GM18498 (cell line): ENCODE measurements at regions not wholly inside any gene's neighbourhood (a gene's known extent, or its start where the extent isn't known, plus 50 kb on each side); places are given as distances from the start of the nearest gene placed in this dataset.
"Not testable (repeated sequence)": the region's sequence is repeated elsewhere in the genome, so short reads cannot be mapped to it uniquely, and the experiment has no call there.

Experiments
- ATAC-seq: cut with Tn5 transposase; IDR thresholded peaks from one replicate; pipeline ENCODE4 v1.9.1; 2021; ENCODE audit warnings: mild to moderate bottlenecking, moderate library complexity; ENCODE audit not compliant: unreplicated experiment

- ATAC-seq: no peak
Measured at GRCh38 chr18:22789600-22789999, 143.5 kb upstream of the RBBP8 start.

DNA sequence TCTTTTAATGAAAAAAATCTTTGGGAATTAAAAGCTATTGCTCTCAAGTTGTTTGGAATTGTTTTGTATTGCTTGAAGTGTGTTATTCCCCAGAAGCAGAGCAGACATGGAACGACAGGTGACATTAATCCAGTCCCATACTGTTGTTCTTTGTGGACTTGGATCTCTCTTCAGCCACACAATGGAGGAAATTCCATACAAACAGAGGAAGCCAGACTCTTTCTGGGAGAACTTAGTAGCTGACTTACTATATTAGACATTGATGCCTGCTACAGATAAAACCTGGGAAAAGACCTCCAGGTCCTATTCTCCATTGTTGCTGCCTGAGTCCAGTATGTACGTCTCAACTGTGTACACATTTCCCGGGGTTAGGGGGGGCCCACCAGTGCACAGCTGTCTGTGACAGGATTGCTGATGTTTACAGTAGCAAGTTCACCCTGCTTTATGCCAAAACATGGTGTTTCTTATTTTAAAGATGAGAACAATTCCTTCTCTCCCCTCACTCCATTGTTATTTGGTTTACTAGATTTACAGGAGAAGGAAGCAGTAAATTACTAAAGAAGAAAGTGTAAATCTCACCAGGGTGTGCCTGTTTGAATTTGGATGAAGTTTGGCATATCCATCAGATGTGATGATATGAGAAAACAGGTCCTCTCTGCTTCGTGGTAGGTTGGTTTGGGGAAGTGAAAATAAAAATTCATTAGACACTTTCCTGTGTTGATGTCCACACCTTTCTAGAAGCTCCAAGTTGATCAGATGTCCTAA is 142.4 kb upstream of the RBBP8 start:
- no peak for ATAC-seq

GRCh38 chr18:22791310-22791610 is 141.9 kb upstream of the RBBP8 start:
- no peak for ATAC-seq

DNA sequence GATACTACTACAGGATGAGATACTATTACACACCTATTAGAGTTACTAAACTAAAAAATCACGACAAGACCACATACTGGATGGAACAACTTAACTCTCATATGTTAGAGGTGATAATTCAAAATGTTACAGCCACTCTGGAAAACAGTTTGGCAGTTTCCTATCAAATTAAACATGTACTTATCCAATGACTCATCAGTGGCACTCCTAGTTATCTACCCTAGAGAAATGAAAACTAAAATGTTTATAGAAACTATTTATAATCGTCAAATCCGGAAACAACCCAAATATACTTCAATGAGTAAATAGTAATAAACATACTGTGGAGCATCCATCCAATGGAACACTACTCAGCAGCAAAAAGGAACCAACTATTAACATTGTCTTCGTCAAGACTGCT is 137.0 kb upstream of the RBBP8 start:
- no peak for ATAC-seq

DNA sequence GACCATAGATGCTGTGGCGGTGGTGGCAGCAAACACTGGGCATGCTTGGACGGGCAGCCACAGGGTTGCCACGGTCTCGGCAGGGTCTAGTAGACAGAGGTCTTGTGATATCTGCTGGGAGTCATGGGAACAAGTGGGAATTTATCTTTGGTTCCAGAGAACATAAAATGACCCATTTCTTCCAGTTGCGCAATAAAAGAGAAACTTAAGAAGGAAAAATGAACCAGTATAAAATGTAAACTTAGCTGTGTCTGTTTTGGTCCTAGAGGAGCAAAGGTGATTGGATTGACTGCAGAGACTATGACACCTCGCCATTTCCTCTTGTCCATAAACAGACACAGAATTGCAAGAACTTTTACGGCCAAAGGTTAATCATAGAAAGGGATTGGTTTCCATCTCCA is 132.6 kb upstream of the RBBP8 start:
- ATAC-seq: no peak

GRCh38 chr18:22813648-22814328 is 119.3 kb upstream of the RBBP8 start:
- no peak for ATAC-seq

GRCh38 chr18:22814329-22814703 is 118.8 kb upstream of the RBBP8 start:
- no peak for ATAC-seq

- no peak for ATAC-seq
Measured at GRCh38 chr18:22816266-22817176, 116.6 kb upstream of the RBBP8 start.

GRCh38 chr18:22817844-22818243 is 115.3 kb upstream of the RBBP8 start:
- no peak for ATAC-seq

DNA sequence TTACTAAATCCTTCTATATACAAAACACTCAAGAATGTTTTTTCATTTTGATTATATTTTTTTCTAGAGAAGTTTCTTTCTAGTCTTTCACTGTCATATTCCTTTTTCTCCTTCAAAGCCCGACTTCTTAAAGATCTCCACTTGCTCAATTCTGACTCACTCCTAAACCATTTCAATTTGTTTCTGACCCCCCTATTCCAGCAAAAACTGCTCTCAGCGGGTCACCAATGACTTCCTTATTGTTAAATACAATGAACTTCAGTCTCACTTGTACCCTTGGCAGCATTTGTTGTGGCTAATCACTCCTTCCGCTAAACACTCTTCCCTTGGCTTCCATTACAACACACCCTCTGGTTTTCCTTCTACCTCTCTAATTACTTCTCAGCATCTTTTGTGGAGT is 111.1 kb upstream of the RBBP8 start:
- ATAC-seq: no peak

DNA sequence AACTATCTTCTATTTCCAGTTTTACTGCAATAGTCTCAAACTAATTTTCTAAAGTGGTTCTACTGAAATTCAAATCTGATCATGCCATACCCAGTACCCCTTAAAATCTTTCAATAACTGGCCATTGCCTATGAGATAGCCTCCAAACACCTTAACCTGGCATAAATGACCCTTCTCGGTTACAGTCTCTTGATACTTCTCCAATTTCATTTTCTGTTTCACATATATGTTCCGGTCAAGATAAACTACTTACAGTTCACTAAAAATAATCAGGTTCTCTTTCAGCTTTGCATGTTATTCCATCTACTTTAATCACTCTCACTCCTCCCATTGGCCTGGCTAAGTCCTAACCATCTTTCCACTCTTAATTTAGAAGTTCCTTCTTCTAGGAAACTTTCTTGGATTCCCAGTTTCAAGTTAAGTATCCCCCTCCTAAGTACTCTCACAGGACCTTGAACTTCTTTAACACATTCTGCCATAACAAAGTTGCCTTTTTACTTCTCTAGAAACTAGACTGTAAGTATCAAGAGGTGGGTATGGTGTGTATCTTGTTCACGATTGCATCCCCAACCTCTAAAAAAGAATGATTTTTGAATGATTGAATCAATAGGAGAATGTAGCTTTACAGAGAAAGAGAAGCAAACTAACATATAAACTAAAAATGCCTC is 110.2 kb upstream of the RBBP8 start:
- ATAC-seq: peak; percentile 96

DNA sequence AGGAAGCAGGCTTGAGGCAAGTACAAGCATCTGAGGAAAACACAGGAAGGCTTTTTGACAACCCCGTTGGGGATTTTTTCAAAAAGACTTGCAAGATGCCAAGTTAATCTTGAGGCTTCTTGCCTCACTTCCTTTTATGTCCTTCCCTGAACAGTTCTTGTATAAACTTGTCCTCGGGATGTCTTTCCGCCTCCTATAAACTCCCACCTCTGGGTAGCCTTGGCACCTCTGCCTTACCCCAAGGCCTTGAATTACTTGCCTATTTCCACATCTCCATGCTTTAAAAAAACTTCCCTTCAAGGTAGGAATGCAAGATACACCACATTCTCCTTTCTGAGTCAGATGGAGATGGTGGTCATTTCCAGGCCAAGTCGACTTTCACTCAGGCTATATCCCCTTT is 106.4 kb upstream of the RBBP8 start:
- no peak for ATAC-seq

DNA sequence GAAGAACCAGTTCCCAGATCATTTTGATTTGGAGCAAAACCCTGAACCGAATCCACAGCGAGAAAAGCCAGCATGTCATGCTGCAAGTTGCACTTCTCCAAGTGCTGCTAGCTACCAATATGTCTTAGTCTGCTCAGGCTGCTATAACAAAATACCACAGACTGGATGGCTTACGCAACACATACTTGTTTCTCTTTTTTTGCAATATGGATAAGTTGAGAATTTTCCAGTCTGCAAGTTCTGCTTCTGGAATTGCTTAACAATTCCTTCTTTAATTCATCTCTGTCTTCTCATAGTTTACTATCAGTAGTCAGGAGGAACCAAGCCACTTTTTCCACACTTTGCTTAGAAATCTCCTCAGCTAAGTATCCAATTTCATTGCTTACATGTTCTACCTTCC is 105.9 kb upstream of the RBBP8 start:
- ATAC-seq: no peak

DNA sequence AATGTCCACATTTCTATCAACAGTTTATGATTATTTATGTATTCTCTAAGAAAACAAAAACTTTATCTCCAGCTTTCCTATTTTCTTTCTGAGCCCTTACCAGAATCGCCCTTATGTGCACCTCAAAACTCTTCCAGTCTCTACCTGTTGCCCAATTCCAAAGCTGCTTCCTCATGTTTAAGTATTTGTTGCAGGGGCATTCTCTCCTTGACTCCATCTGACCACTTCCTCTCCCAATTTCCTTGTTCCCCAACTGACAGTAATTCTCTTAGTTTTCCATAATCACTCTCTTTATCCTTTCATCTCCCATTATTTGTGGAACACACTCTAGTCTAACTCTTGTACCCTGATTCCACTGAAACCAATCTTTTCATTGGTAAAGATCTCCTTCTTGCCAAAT is 105.4 kb upstream of the RBBP8 start:
- ATAC-seq: no peak

DNA sequence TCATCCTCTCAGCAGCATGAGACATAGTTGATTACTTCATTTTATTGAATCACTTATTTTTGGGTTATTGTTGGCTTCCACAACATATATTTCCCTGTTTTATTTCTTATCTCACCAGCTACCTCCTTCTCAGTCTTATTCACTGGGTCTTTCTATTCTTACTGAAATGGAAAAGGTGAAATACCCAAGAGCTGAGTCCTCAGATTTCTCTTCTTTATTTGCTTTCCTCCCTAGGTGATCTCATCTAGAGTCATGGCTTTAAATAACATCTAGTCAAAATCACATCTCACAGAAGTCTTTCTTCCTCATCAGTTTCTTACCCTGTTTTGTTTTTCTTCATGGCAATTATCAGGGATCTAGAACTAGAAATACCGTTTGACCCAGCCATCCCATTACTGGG is 105.0 kb upstream of the RBBP8 start:
- no peak for ATAC-seq

GRCh38 chr18:22828583-22828982 is 104.5 kb upstream of the RBBP8 start:
- not testable (repeated sequence) for ATAC-seq

- ATAC-seq: no peak
Measured at GRCh38 chr18:22829781-22830180, 103.3 kb upstream of the RBBP8 start.

GRCh38 chr18:22830511-22830910 is 102.6 kb upstream of the RBBP8 start:
- no peak for ATAC-seq

DNA sequence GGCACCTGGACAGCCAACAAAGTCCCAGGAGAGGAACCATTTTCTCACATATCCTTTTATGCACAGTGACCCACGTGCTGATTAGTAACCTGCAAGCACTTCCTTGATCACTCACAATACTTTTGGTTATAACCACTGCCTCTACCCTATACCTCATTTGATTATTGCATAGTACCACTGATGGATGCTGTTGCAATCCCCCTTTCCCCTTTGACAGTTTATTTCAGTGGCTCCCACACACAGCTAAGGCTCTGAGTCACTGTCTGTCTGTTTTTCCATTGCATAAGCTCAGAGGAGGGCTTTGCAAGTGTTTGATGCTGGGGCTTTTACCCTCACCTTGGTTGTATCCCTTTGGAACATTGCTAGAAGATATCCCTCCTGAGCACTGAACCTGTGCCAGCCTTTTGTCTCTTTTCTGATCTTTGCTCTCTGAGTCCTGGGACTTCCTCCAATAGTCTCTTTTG is 101.7 kb upstream of the RBBP8 start:
- ATAC-seq: peak; percentile 63

- no peak for ATAC-seq
Measured at GRCh38 chr18:22836932-22837331, 96.2 kb upstream of the RBBP8 start.

GRCh38 chr18:22838221-22838620 is 94.9 kb upstream of the RBBP8 start:
- no peak for ATAC-seq
